Neural progenitor cell (in vitro differentiated cells): ENCODE measurements at regions not wholly inside any gene's neighbourhood (a gene's known extent, or its start where the extent isn't known, plus 50 kb on each side); places are given as distances from the start of the nearest gene placed in this dataset.

Experiments
- DNase-seq: peaks from one replicate; pipeline ENCODE4 v3.0.0-alpha.2; 2016; ENCODE audit warnings: low spot score
- H2AFZ ChIP-seq: fragments of 200-600 bp; sonication (generic); replicated peaks from 2 replicates; pipeline ENCODE4 v1.6.1; 2016; ENCODE audit warnings: antibody characterized with exemption
- H3F3A ChIP-seq: fragments of 200-600 bp; sonication (generic); 2 replicates; pipeline ENCODE4 v1.6.1; 2016; ENCODE audit warnings: antibody characterized with exemption, low read depth
- H3K27ac ChIP-seq: fragments of 200-600 bp; sonication (generic); 2 replicates; pipeline ENCODE4 v1.5.1; 2016; ENCODE audit warnings: mild to moderate bottlenecking
- H3K27me3 ChIP-seq: fragments of 200-600 bp; sonication (generic); 2 replicates; pipeline ENCODE4 v1.6.1; 2016; ENCODE audit warnings: mild to moderate bottlenecking, moderate library complexity
- H3K36me3 ChIP-seq: fragments of 200-600 bp; sonication (generic); 2 replicates; pipeline ENCODE4 v1.5.1; 2016
- H3K4me1 ChIP-seq: fragments of 200-600 bp; sonication (generic); 2 replicates; pipeline ENCODE4 v1.6.1; 2016; ENCODE audit warnings: mixed run types
- H3K4me2 ChIP-seq: fragments of 200-600 bp; sonication (generic); 2 replicates; pipeline ENCODE4 v1.6.1; 2016
- H3K4me3 ChIP-seq: fragments of 200-600 bp; sonication (generic); 2 replicates; pipeline ENCODE4 v1.5.1; 2016
- H3K79me2 ChIP-seq: fragments of 200-600 bp; sonication (generic); 2 replicates; pipeline ENCODE4 v1.6.1; 2016; ENCODE audit warnings: low read depth
- H3K9ac ChIP-seq: fragments of 200-600 bp; sonication (generic); 2 replicates; pipeline ENCODE4 v1.6.1; 2016
- H3K9me3 ChIP-seq: fragments of 200-600 bp; sonication (generic); 2 replicates; pipeline ENCODE4 v1.5.1; 2016; ENCODE audit warnings: low read depth
- H4K20me1 ChIP-seq: fragments of 200-600 bp; sonication (generic); 2 replicates; pipeline ENCODE4 v1.6.1; 2016; ENCODE audit warnings: low read depth
- H3K27ac Mint-ChIP-seq: 3 replicates; pipeline ENCODE4 v1.8.0; 2021; ENCODE audit warnings: mixed read lengths
- H3K27me3 Mint-ChIP-seq: 2 replicates; pipeline ENCODE4 v1.8.0; 2022; ENCODE audit warnings: low read depth, mild to moderate bottlenecking, inconsistent platforms, moderate library complexity, mixed read lengths; ENCODE audit not compliant: insufficient read depth
- H3K36me3 Mint-ChIP-seq: 3 replicates; pipeline ENCODE4 v1.8.0; 2021; ENCODE audit warnings: mixed read lengths
- H3K4me1 Mint-ChIP-seq: 3 replicates; pipeline ENCODE4 v1.8.0; 2021; ENCODE audit warnings: mixed read lengths
- H3K4me3 Mint-ChIP-seq: 3 replicates; pipeline ENCODE4 v1.8.0; 2021; ENCODE audit warnings: mild to moderate bottlenecking, moderate library complexity, mixed read lengths
- H3K9me3 Mint-ChIP-seq: 3 replicates; pipeline ENCODE4 v1.8.0; 2020; ENCODE audit warnings: mixed read lengths
- CTCF ChIP-seq: fragments of 200-600 bp; sonication (generic); IDR thresholded peaks from 2 replicates; pipeline ENCODE4 v1.5.1; 2017; ENCODE audit warnings: antibody characterized with exemption, mild to moderate bottlenecking
- EZH2 ChIP-seq: fragments of 200-600 bp; sonication (generic); IDR thresholded peaks from 2 replicates; pipeline ENCODE4 v1.6.1; 2017; ENCODE audit warnings: antibody characterized with exemption, mild to moderate bottlenecking, moderate library complexity
- EZH2phosphoT487 ChIP-seq: fragments of 200-600 bp; sonication (generic); IDR thresholded peaks from 2 replicates; pipeline ENCODE4 v1.6.1; 2017; ENCODE audit warnings: antibody characterized with exemption

GRCh38 chr1:114262337-114262736 lies 108.7 kb upstream of the SYT6 start:
- Histone ChIP-seq H3K4me2 (no peak overlapping the region), H3K4me1 (peaks cover 20% of the 10 kb centered on the region), H2AFZ (peak overlapping the region; percentile 39), H3K36me3 (no peaks in the 10 kb centered on the region), H3F3A (peaks cover 5% of the 10 kb centered on the region), H3K79me2 (no peaks in the 10 kb centered on the region), H3K4me3 (no peak overlapping the region), H3K9ac (no peak overlapping the region), H3K9me3 (no peaks in the 10 kb centered on the region), H3K27me3 (no peaks in the 10 kb centered on the region), H4K20me1 (no peaks in the 10 kb centered on the region), H3K27ac (no peak overlapping the region)
- Mint-ChIP-seq H3K36me3 (no peaks in the 10 kb centered on the region), H3K9me3 (peaks cover 4% of the 10 kb centered on the region), H3K4me1 (no peaks in the 10 kb centered on the region), H3K27me3 (peaks cover 4% of the 10 kb centered on the region), H3K4me3 (no peak overlapping the region), H3K27ac (no peak overlapping the region)
- no peak for DNase-seq
- TF ChIP-seq CTCF (no peak), EZH2 (no peak), EZH2phosphoT487 (no peak)

- H4K20me1 ChIP-seq = no peaks in the 10 kb centered on the region
- DNase-seq = no peak
Observed at GRCh38 chr1:114260805-114261484, 107.3 kb upstream of the SYT6 start.

GRCh38 chr1:114259511-114260160 lies 106.0 kb upstream of the SYT6 start:
- Mint-ChIP-seq H3K36me3 (no peaks in the 10 kb centered on the region), H3K27ac (no peak overlapping the region), H3K27me3 (peaks cover 4% of the 10 kb centered on the region), H3K4me3 (no peak overlapping the region), H3K9me3 (peaks cover 8% of the 10 kb centered on the region), H3K4me1 (no peaks in the 10 kb centered on the region)
- Histone ChIP-seq H3K9ac (no peak overlapping the region), H3K9me3 (peaks cover 5% of the 10 kb centered on the region), H4K20me1 (no peaks in the 10 kb centered on the region), H3K4me2 (no peak overlapping the region), H3K27me3 (no peaks in the 10 kb centered on the region), H3K4me1 (peaks cover 20% of the 10 kb centered on the region), H3K36me3 (no peaks in the 10 kb centered on the region), H3K4me3 (no peak overlapping the region), H3K27ac (no peak overlapping the region), H3F3A (peaks cover 5% of the 10 kb centered on the region), H2AFZ (no peak overlapping the region), H3K79me2 (no peaks in the 10 kb centered on the region)
- TF ChIP-seq CTCF = no peak
- no peak for TF ChIP-seq EZH2
- TF ChIP-seq EZH2phosphoT487 = no peak
- no peak for DNase-seq

More at GRCh38 chr1:114260805-114261484, 107.3 kb upstream of the SYT6 start:
- Histone ChIP-seq H2AFZ (no peak overlapping the region), H3K9me3 (no peaks in the 10 kb centered on the region), H3K4me3 (no peak overlapping the region), H3K4me1 (peaks cover 20% of the 10 kb centered on the region), H3F3A (peaks cover 5% of the 10 kb centered on the region), H3K27ac (no peak overlapping the region), H3K9ac (no peak overlapping the region), H3K27me3 (no peaks in the 10 kb centered on the region), H3K36me3 (no peaks in the 10 kb centered on the region), H3K79me2 (no peaks in the 10 kb centered on the region), H3K4me2 (no peak overlapping the region)
- Mint-ChIP-seq H3K27ac (no peak overlapping the region), H3K9me3 (peaks cover 6% of the 10 kb centered on the region), H3K4me1 (no peaks in the 10 kb centered on the region), H3K27me3 (peaks cover 4% of the 10 kb centered on the region), H3K4me3 (no peak overlapping the region), H3K36me3 (no peaks in the 10 kb centered on the region)
- TF ChIP-seq EZH2phosphoT487 (no peak), EZH2 (no peak), CTCF (no peak)
